ENCODE measurements at regions not wholly inside any gene's neighbourhood (a gene's known extent, or its start where the extent isn't known, plus 50 kb on each side); places are given as distances from the start of the nearest gene placed in this dataset.

DNA sequence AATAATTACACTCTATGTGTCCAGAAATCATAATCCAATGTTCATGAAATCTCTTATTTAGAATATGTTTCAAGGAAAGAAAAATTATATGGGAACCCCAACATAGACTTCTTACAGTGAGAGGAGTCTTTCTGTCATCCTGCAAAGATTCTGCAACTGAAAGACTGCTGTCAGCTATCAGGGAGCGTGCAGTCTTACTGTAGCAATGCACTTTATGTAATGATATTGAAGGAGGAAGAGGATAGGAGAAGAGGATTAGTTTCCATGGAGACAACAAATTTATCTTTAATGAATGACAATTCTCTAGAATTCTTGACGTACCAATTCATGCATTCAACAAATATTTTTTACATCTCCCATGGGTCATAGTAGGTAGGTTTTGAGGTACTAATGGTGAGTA lies 61.3 kb upstream of the MYT1L start:
- no peak for DNase-seq

DNA sequence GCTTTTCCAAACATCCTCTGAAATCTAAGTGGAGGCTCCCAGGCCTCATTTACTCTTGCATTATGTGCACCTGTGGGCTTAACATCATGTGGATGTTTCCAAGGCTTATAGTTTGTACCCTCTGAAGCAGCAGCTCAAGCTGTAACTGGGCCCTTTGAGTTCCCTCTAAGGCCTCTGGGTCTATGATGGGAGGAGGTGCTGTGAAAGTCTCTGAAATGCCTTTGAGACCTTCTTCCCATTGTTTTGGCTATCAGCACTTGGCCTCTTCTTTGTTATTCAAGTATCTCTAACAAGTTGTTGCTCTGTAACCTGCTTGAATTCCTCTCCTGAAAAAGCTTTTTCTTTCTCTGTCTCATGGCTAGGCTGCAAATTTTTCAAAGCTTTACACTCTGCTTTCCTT lies 58.1 kb upstream of the MYT1L start:
- no peak for DNase-seq

Data from SHP77 treated with DMSO at 0.1 percent for 48 hours (cell line).